ENCODE measurements at regions not wholly inside any gene's neighbourhood (a gene's known extent, or its start where the extent isn't known, plus 50 kb on each side); places are given as distances from the start of the nearest gene placed in this dataset.

GRCh38 chr3:165505657-165506056, 309.5 kb upstream of the SLITRK3 start (continued):
- no peak for TF ChIP-seq CUX1 (CRISPR knock-in tag; IDR thresholded peaks at IDR 0.05)
- no peak for TF ChIP-seq YBX1 (IDR thresholded peaks at IDR 0.05)
- no peak for TF ChIP-seq PYGO2 (tag; IDR thresholded peaks at IDR 0.05)
- no peak for TF ChIP-seq MAFK (IDR thresholded peaks at IDR 0.05; ENCODE audit: low read length)
- TF ChIP-seq ZNF324 (CRISPR knock-in tag; IDR thresholded peaks at IDR 0.05): no peak
- TF ChIP-seq ZNF184 (CRISPR knock-in tag; IDR thresholded peaks at IDR 0.05): no peak
- TF ChIP-seq TEAD4 (IDR thresholded peaks at IDR 0.05; ENCODE audit: low read length): no peak
- no peak for TF ChIP-seq TEAD4 (CRISPR knock-in tag; IDR thresholded peaks at IDR 0.05; ENCODE audit: borderline replicate concordance)

GRCh38 chr3:165504554-165504953, 308.4 kb upstream of the SLITRK3 start:
- TF ChIP-seq GABPA (tag; conservative IDR thresholded peaks at IDR 0.05; ENCODE audit: low read depth) (no peak), MYC (IDR thresholded peaks at IDR 0.05; ENCODE audit: low read depth, low read length) (no peak), MYC (CRISPR knock-in tag; IDR thresholded peaks at IDR 0.05; ENCODE audit: borderline replicate concordance, low read depth) (no peak), TFE3 (CRISPR knock-in tag; IDR thresholded peaks at IDR 0.05) (peak; percentile 18; the same call in 1 of the 2 replicates), MBD1 (CRISPR knock-in tag; IDR thresholded peaks at IDR 0.05) (no peak), ZNF695 (CRISPR knock-in tag; IDR thresholded peaks at IDR 0.05) (no peak), MBD2 (IDR thresholded peaks at IDR 0.05; ENCODE audit: borderline replicate concordance, low read depth) (no peak)
- ATAC-seq: no peak
- no peaks in the 10 kb centered on the region for H3K79me2 ChIP-seq (ENCODE audit: control insufficient read depth, insufficient read depth, low read length)

More at GRCh38 chr3:165504554-165504953, 308.4 kb upstream of the SLITRK3 start:
- H3K9ac ChIP-seq (ENCODE audit: insufficient read depth in 1 of 2, low read depth in 2 of 2, low read length in 2 of 2): no peak overlapping the region
- H4K20me1 ChIP-seq (replicated peaks; ENCODE audit: control insufficient read depth, insufficient read depth, low read length): no peaks in the 10 kb centered on the region
- H3K4me2 ChIP-seq (ENCODE audit: insufficient read depth, low read length): no peak overlapping the region
- no TSS peak for BruUV-seq (replicated peaks)
- no peaks in the 10 kb centered on the region for H3K9me1 ChIP-seq (ENCODE audit: control insufficient read depth, insufficient read depth, low read length)
- no peaks in the 10 kb centered on the region for H3K27me3 ChIP-seq (ENCODE audit: control insufficient read depth in 2 of 2, insufficient read depth in 2 of 2, low read length in 2 of 2)
- in situ Hi-C loops (cut with MboI) (no loop called here), intact Hi-C loops (cut with micrococcal nuclease) (no loop called here)
- CTCF ChIA-PET (ENCODE audit: low intra/inter-chr PET ratio): no interaction called here
- 0 out of 2 replicates have a peak, but pooled peaks cover 2% of the 10 kb centered on the region for H3K9me3 ChIP-seq (replicated peaks; ENCODE audit: control insufficient read depth, insufficient read depth, low read depth, low read length)
- 0% methylated on average over 1 of the region's 1 CpG for WGBS (ENCODE audit: insufficient coverage, low coverage, missing lambda C conversion rate)
- DNase-seq (ENCODE audit: extremely low read depth in 1 of 4, low spot score in 3 of 4) (no peak), FAIRE-seq (no peak)
- no peak overlapping the region for H2AFZ ChIP-seq (ENCODE audit: low read depth, low read length)
- no peaks in the 10 kb centered on the region for H3K36me3 ChIP-seq (ENCODE audit: control insufficient read depth, insufficient read depth, low read length)
- H3K27ac ChIP-seq (ENCODE audit: extremely low read depth, low read depth, low read length): no peak overlapping the region
- no peaks in the 10 kb centered on the region for H3K4me1 ChIP-seq (replicated peaks in 1 of 2; ENCODE audit: control insufficient read depth in 2 of 2, insufficient read depth in 2 of 2, low read length in 2 of 2)
- no peak overlapping the region for H3K4me3 ChIP-seq
- POLR2A ChIA-PET: no interaction called here
